CD4-positive, alpha-beta T cell (primary cell): ENCODE measurements at regions not wholly inside any gene's neighbourhood (a gene's known extent, or its start where the extent isn't known, plus 50 kb on each side); places are given as distances from the start of the nearest gene placed in this dataset.

ENCODE experiments used
- ATAC-seq: fragments of 200-7000 bp; cut with Tn5 transposase; one replicate; pipeline ENCODE4 v1.10.0; 2022; ENCODE audit warnings: mild to moderate bottlenecking; ENCODE audit not compliant: poor library complexity
- CTCF ChIA-PET: fragments of 350-600 bp; sonication (Branson Sonifier 250); formaldehyde crosslinking; loops from one replicate; lab custom pipeline; 2021; ENCODE audit warnings: antibody characterized with exemption, inconsistent platforms; lab: Charles Lee
- POLR2A ChIA-PET: fragments of 350-600 bp; sonication (Branson Sonifier 250); formaldehyde crosslinking; loops from one replicate; lab custom pipeline; 2021; ENCODE audit warnings: antibody characterized with exemption, inconsistent platforms; lab: Charles Lee
- DNase-seq, 14 experiments: peaks; one replicate each; pipeline ENCODE4 v3.0.0-alpha.2; 2013 to 2020; ENCODE audit warnings: mixed read lengths in 2 of 14
- H3K27ac ChIP-seq, 2 donors: one replicate each; pipeline versions ENCODE4 v1.5.1 to v1.7.0; 2013; ENCODE audit warnings: low read length in 2 of 2, low read depth in 1 of 2, mild to moderate bottlenecking in 1 of 2
- H3K27me3 ChIP-seq, 2 experiments: 1 replicate in 1 of 2; 2 replicates in 1 of 2; pipeline versions ENCODE4 v1.6.1 to v1.7.0; 2013; ENCODE audit warnings: low read length in 2 of 2, control low read depth in 1 of 2, mild to moderate bottlenecking in 1 of 2, moderate library complexity in 1 of 2; ENCODE audit not compliant: insufficient read depth in 2 of 2, control insufficient read depth in 1 of 2
- H3K36me3 ChIP-seq: one replicate; pipeline ENCODE4 v1.6.1; 2013; ENCODE audit warnings: low read length, control low read depth; ENCODE audit not compliant: insufficient read depth
- H3K4me1 ChIP-seq: one replicate; pipeline ENCODE4 v1.6.1; 2013; ENCODE audit warnings: low read length, control low read depth; ENCODE audit not compliant: insufficient read depth
- H3K4me3 ChIP-seq: one replicate; pipeline ENCODE4 v1.5.1; 2013; ENCODE audit warnings: mild to moderate bottlenecking, low read length, moderate library complexity
- H3K9me3 ChIP-seq, 2 experiments: 1 replicate in 1 of 2; 2 replicates in 1 of 2; pipeline versions ENCODE4 v1.6.1 to v1.7.0; 2013; ENCODE audit warnings: low read length in 2 of 2, mild to moderate bottlenecking in 2 of 2, control low read depth in 1 of 2, moderate library complexity in 1 of 2; ENCODE audit not compliant: control insufficient read depth in 1 of 2, insufficient read depth in 1 of 2
- H3K27ac Mint-ChIP-seq: one replicate; pipeline ENCODE4 v1.8.0; 2020; ENCODE audit warnings: mixed read lengths
- H3K27me3 Mint-ChIP-seq: one replicate; pipeline ENCODE4 v1.8.0; 2021; ENCODE audit warnings: mixed read lengths
- H3K36me3 Mint-ChIP-seq: one replicate; pipeline ENCODE4 v1.8.0; 2021; ENCODE audit warnings: low read depth, mixed read lengths
- H3K4me1 Mint-ChIP-seq: one replicate; pipeline ENCODE4 v1.8.0; 2021; ENCODE audit warnings: low read depth, mixed read lengths
- H3K4me3 Mint-ChIP-seq: one replicate; pipeline ENCODE4 v1.8.0; 2020; ENCODE audit warnings: mild to moderate bottlenecking, mixed read lengths
- H3K9me3 Mint-ChIP-seq: one replicate; pipeline ENCODE4 v1.8.0; 2020; ENCODE audit warnings: mixed read lengths
- intact Hi-C, 2 experiments: fragments of 100-400 bp; cut with DNase I in 1 of 2; cut with micrococcal nuclease in 1 of 2; formaldehyde crosslinking; loops; one replicate each; pipeline versions ENCODE4 v1.15.1 to v1.9.0; 2023 to 2025; cut with DNase I, micrococcal nuclease
- TF ChIP-seq, protein P1 (sequence below): fragments of 200-600 bp; IDR thresholded peaks from one replicate; pipeline ENCODE4 v1.8.0; 2022; ENCODE audit warnings: antibody characterized with exemption, mild to moderate bottlenecking

DNA sequence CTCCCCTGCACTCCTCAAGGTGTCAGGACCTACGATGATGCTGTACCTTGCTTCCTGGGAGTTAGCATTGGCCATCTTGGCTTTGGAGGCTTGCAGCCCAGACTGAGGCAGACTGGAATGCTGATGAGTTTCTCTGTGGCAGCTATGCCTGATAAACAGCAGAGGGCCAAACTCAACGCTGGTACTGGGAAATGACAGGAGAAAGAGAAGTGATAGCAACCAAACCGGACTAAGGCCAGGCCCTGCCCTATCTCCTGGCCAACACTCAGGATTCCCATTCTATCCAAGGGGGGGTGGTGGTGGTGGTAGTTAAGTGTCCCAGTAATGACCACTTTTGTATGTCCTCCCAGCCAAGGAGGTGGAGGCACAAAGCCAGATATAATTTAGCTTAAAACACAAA lies 90.0 kb upstream of the DTNBP1 start:
- H3K27ac ChIP-seq: no peak overlapping the region
- no peaks in the 10 kb centered on the region for H3K27me3 ChIP-seq
- Mint-ChIP-seq H3K4me1 (no peaks in the 10 kb centered on the region), H3K27ac (no peak overlapping the region), H3K4me3 (no peak overlapping the region), H3K27me3 (no peaks in the 10 kb centered on the region), H3K36me3 (no peaks in the 10 kb centered on the region), H3K9me3 (no peaks in the 10 kb centered on the region)
- POLR2A ChIA-PET: no interaction called here
- intact Hi-C loops: no loop called here
- H3K36me3 ChIP-seq: no peaks in the 10 kb centered on the region
- DNase-seq: no peak
- H3K4me3 ChIP-seq: no peak overlapping the region
- H3K4me1 ChIP-seq: no peaks in the 10 kb centered on the region
- TF ChIP-seq, protein P1, sequence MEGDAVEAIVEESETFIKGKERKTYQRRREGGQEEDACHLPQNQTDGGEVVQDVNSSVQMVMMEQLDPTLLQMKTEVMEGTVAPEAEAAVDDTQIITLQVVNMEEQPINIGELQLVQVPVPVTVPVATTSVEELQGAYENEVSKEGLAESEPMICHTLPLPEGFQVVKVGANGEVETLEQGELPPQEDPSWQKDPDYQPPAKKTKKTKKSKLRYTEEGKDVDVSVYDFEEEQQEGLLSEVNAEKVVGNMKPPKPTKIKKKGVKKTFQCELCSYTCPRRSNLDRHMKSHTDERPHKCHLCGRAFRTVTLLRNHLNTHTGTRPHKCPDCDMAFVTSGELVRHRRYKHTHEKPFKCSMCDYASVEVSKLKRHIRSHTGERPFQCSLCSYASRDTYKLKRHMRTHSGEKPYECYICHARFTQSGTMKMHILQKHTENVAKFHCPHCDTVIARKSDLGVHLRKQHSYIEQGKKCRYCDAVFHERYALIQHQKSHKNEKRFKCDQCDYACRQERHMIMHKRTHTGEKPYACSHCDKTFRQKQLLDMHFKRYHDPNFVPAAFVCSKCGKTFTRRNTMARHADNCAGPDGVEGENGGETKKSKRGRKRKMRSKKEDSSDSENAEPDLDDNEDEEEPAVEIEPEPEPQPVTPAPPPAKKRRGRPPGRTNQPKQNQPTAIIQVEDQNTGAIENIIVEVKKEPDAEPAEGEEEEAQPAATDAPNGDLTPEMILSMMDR: no peak
- H3K9me3 ChIP-seq: no peaks in the 10 kb centered on the region
- CTCF ChIA-PET: no interaction called here
- no peak for ATAC-seq

DNA sequence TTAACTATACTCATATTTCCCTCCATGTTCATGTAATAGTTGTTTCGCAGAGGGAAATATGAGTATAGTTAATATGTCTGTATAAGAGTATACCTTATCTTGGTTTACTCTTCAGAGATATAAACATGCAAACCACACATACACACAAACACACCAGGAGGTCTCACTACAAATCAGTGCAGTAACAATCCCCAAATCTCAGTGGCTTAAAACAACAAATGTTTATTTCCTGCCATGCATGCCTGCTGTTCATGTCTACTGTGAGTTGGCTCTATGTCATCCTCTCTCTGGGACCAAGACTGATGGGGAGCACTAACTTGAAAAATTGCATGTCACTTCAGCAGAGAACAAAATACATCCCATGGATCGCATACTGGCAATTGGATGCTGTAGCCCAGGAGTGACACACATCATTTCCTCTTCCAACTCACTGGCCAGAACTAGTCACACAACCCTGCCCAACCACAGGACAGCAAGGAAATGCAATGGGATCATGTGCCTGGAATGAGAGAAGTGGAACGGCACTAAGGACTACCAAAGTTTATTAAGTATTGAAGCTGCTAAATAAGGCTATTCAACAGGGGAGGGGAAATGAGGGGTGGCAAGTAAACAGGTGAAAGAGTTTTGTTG lies 89.0 kb upstream of the DTNBP1 start:
- ATAC-seq: no peak

DNA sequence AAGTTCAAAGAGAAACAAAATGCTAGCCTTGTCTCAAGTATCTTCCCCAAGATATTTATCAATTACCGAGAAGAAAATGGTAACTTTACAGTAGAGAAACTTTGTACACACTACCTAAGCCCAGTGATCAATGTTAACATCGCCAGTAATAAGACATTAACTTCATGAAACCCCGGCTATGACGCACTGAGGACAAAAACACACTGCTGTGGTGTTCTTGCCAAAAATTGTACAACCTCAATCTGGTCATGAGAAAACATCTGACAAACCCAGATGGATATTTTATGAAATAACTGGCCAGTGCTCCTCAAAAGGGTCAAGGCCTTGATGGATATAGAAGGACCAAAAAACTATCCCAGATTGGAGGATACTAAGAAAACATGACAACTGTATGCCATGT lies 85.5 kb upstream of the DTNBP1 start:
- no peaks in the 10 kb centered on the region for H3K9me3 Mint-ChIP-seq
- ATAC-seq: no peak
- H3K27ac Mint-ChIP-seq: no peak overlapping the region
- POLR2A ChIA-PET: no interaction called here
- H3K27me3 Mint-ChIP-seq: no peaks in the 10 kb centered on the region
- intact Hi-C loops: no loop called here
- H3K4me1 Mint-ChIP-seq: no peaks in the 10 kb centered on the region
- H3K36me3 Mint-ChIP-seq: no peaks in the 10 kb centered on the region
- no peak overlapping the region for H3K27ac ChIP-seq
- TF ChIP-seq, protein P1: no peak
- CTCF ChIA-PET: no interaction called here
- DNase-seq: no peak
- H3K4me1 ChIP-seq: no peaks in the 10 kb centered on the region
- no peaks in the 10 kb centered on the region for H3K9me3 ChIP-seq
- no peak overlapping the region for H3K4me3 Mint-ChIP-seq
- no peak overlapping the region for H3K4me3 ChIP-seq
- no peaks in the 10 kb centered on the region for H3K36me3 ChIP-seq
- no peaks in the 10 kb centered on the region for H3K27me3 ChIP-seq

More for the DNA sequence above, 89.0 kb upstream of the DTNBP1 start:
- Histone ChIP-seq H3K9me3 (no peaks in the 10 kb centered on the region), H3K27ac (no peak overlapping the region), H3K36me3 (no peaks in the 10 kb centered on the region), H3K27me3 (no peaks in the 10 kb centered on the region), H3K4me3 (no peak overlapping the region), H3K4me1 (no peaks in the 10 kb centered on the region)
- H3K27ac Mint-ChIP-seq: no peak overlapping the region
- no peaks in the 10 kb centered on the region for H3K27me3 Mint-ChIP-seq
- H3K4me3 Mint-ChIP-seq: no peak overlapping the region
- DNase-seq: no peak
- H3K36me3 Mint-ChIP-seq: no peaks in the 10 kb centered on the region
- intact Hi-C loops: no loop called here
- POLR2A ChIA-PET: no interaction called here
- TF ChIP-seq, protein P1: no peak
- H3K9me3 Mint-ChIP-seq: no peaks in the 10 kb centered on the region
- no peaks in the 10 kb centered on the region for H3K4me1 Mint-ChIP-seq
- CTCF ChIA-PET: no interaction called here
